Naive B cell (primary cell): ENCODE measurements at regions not wholly inside any gene's neighbourhood (a gene's known extent, or its start where the extent isn't known, plus 50 kb on each side); places are given as distances from the start of the nearest gene placed in this dataset.
A peak's percentile ranks its signal among the peaks of the same experiment; 100 is the strongest.

Experiments used
- ATAC-seq, 2 donors: fragments of 150-1000 bp; cut with Tn5 transposase; 2 replicates each; pipeline ENCODE4 v1.10.0; 2021; ENCODE audit warnings: low read depth in 2 of 2, mild to moderate bottlenecking in 2 of 2, moderate library complexity in 2 of 2
- DNase-seq: peaks from one replicate; pipeline ENCODE4 v3.0.0; 2022
- H3K27ac Mint-ChIP-seq, 6 donors: one replicate each; pipeline ENCODE4 v1.8.0; 2020 to 2022; ENCODE audit warnings: mild to moderate bottlenecking in 6 of 6, mixed read lengths in 6 of 6, moderate library complexity in 5 of 6, inconsistent platforms in 2 of 6
- H3K27me3 Mint-ChIP-seq, 3 donors: one replicate each; pipeline ENCODE4 v1.8.0; 2021 to 2022; ENCODE audit warnings: mixed read lengths in 3 of 3, mild to moderate bottlenecking in 1 of 3
- H3K36me3 Mint-ChIP-seq, 2 donors: one replicate each; pipeline ENCODE4 v1.8.0; 2020 to 2022; ENCODE audit warnings: mixed read lengths in 2 of 2, inconsistent platforms in 1 of 2, mild to moderate bottlenecking in 1 of 2
- H3K4me1 Mint-ChIP-seq, 3 donors: one replicate each; pipeline ENCODE4 v1.8.0; 2020 to 2022; ENCODE audit warnings: mixed read lengths in 3 of 3, inconsistent platforms in 1 of 3, mild to moderate bottlenecking in 1 of 3, moderate library complexity in 1 of 3
- H3K4me3 Mint-ChIP-seq, 8 donors: one replicate each; pipeline ENCODE4 v1.8.0; 2020 to 2022; ENCODE audit warnings: mild to moderate bottlenecking in 8 of 8, mixed read lengths in 8 of 8, moderate library complexity in 8 of 8, inconsistent platforms in 2 of 8
- H3K9me3 Mint-ChIP-seq, 7 donors: one replicate each; pipeline ENCODE4 v1.8.0; 2020 to 2022; ENCODE audit warnings: mixed read lengths in 7 of 7, mild to moderate bottlenecking in 5 of 7, inconsistent platforms in 2 of 7, moderate library complexity in 1 of 7

GRCh38 chr5:29796013-29796412 lies 1397.5 kb upstream of the CDH6 start:
- Mint-ChIP-seq H3K27ac (no peak overlapping the region), H3K36me3 (no peaks in the 10 kb centered on the region), H3K4me3 (no peak overlapping the region), H3K9me3 (peaks cover 0 to 4% (median under 1%) of the 10 kb centered on the region in 7 donors), H3K27me3 (no peaks in the 10 kb centered on the region), H3K4me1 (no peaks in the 10 kb centered on the region)
- ATAC-seq (no peak), DNase-seq (no peak)

DNA sequence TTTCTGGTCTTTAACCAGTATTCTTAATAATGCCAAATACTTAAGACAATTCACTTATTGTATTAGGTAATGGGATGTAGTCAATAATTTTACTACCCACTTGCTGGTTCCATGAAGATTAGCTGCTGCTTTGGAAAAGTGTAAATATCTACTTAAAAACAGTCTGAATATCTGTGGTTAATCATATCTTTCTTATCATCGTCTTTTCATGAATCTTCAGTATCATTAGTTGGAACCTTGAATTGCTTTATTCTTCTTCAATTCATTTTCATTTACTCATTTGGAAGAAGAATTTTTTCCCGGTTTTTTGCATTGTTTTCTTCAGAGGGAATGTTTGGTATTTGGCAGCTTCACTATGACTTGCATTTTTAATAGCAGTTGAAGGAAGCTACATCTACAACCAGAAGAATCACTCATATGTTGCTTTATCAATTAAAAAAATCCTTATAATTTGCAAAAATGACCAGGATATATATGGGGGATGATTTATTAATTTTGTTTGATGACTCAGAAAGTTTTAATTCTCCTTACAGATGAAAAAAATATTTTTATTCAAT lies 1398.3 kb upstream of the CDH6 start:
- H3K36me3 Mint-ChIP-seq = no peaks in the 10 kb centered on the region
- no peaks in the 10 kb centered on the region for H3K27me3 Mint-ChIP-seq
- DNase-seq (no peak), ATAC-seq (no peak)
- H3K4me1 Mint-ChIP-seq = no peaks in the 10 kb centered on the region
- peaks cover 0 to 3% (median 0%) of the 10 kb centered on the region in 7 donors for H3K9me3 Mint-ChIP-seq
- no peak overlapping the region for H3K27ac Mint-ChIP-seq
- no peak overlapping the region for H3K4me3 Mint-ChIP-seq

- H3K27ac Mint-ChIP-seq = no peak overlapping the region
- H3K4me3 Mint-ChIP-seq = no peak overlapping the region
- no peak for DNase-seq
- no peaks in the 10 kb centered on the region for H3K36me3 Mint-ChIP-seq
- peaks cover 0 to 3% (median 0%) of the 10 kb centered on the region in 7 donors for H3K9me3 Mint-ChIP-seq
- H3K27me3 Mint-ChIP-seq = no peaks in the 10 kb centered on the region
- no peak for ATAC-seq
- H3K4me1 Mint-ChIP-seq = no peaks in the 10 kb centered on the region
Measured at GRCh38 chr5:29794141-29794787, 1399.2 kb upstream of the CDH6 start.

- Mint-ChIP-seq H3K27me3 (no peaks in the 10 kb centered on the region), H3K4me3 (no peak overlapping the region), H3K9me3 (peaks cover 0 to 17% (median 5%) of the 10 kb centered on the region in 7 donors), H3K27ac (no peak overlapping the region), H3K36me3 (no peaks in the 10 kb centered on the region), H3K4me1 (no peaks in the 10 kb centered on the region)
- no peak for DNase-seq
- no peak for ATAC-seq
Measured at GRCh38 chr5:29790281-29790680, 1403.2 kb upstream of the CDH6 start.

GRCh38 chr5:29780401-29780800 lies 1413.1 kb upstream of the CDH6 start:
- Mint-ChIP-seq H3K27me3 (no peaks in the 10 kb centered on the region), H3K9me3 (peaks cover 0 to 7% (median 3%) of the 10 kb centered on the region in 7 donors)

GRCh38 chr5:29779141-29779540 lies 1414.3 kb upstream of the CDH6 start:
- Mint-ChIP-seq H3K36me3 (no peaks in the 10 kb centered on the region), H3K27me3 (no peaks in the 10 kb centered on the region), H3K4me3 (no peak overlapping the region), H3K27ac (no peak overlapping the region), H3K4me1 (no peaks in the 10 kb centered on the region), H3K9me3 (peaks cover 0 to 5% (median 3%) of the 10 kb centered on the region in 7 donors)
- DNase-seq = no peak
- ATAC-seq = no peak

More at GRCh38 chr5:29780401-29780800, 1413.1 kb upstream of the CDH6 start:
- DNase-seq = no peak
- Mint-ChIP-seq H3K4me1 (no peaks in the 10 kb centered on the region), H3K36me3 (no peaks in the 10 kb centered on the region), H3K4me3 (no peak overlapping the region), H3K27ac (no peak overlapping the region)
- no peak for ATAC-seq

DNA sequence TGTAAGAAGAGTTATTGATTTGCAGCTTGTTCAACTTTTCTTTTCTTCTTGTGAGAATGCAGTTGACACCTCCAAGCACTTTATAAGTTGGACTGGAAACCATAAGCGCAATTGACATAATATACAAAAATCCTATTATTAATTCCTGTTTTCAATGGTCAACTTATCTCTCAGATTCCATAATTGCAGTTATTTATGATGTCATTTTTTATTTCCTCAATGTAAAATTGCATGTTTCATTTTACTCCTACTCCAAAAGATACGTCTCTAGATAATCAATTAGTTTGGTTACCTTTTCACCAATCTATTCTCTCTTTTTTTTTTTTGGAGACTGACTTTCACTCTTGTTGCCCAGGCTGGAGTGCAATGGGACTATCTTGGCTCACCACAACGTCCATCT lies 1416.1 kb upstream of the CDH6 start:
- Mint-ChIP-seq H3K36me3 (no peaks in the 10 kb centered on the region), H3K27me3 (no peaks in the 10 kb centered on the region), H3K4me1 (no peaks in the 10 kb centered on the region), H3K4me3 (no peak overlapping the region), H3K9me3 (peaks cover 0 to 9% (median 3%) of the 10 kb centered on the region in 7 donors), H3K27ac (no peak overlapping the region)
- ATAC-seq (no peak), DNase-seq (no peak)

DNA sequence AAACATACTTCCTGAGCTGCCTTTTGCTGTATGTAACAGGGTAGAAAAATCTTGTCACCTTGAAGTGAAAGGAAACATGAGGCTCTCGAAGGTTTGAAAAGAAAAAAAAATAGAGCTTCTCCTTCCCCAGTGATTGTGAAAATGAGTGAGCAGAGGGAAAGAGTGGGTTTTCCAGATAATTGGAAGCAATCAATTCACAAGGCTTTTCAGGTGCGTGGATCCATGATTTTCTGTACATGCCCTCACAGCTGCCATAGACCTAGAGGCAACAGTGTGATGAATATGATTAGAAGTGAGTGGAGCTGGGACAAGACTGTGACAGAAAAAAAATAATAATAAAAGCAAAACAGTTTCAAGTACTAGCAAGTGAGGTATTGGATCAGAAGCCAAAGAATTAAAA lies 1422.5 kb upstream of the CDH6 start:
- Mint-ChIP-seq H3K9me3 (peaks cover 0 to 8% (median 2%) of the 10 kb centered on the region in 7 donors), H3K27ac (peak overlapping the region in 1 of 6 donors; percentile 59), H3K4me3 (no peak overlapping the region), H3K27me3 (no peaks in the 10 kb centered on the region), H3K36me3 (no peaks in the 10 kb centered on the region), H3K4me1 (no peaks in the 10 kb centered on the region)
- no peak for ATAC-seq
- DNase-seq = no peak

DNA sequence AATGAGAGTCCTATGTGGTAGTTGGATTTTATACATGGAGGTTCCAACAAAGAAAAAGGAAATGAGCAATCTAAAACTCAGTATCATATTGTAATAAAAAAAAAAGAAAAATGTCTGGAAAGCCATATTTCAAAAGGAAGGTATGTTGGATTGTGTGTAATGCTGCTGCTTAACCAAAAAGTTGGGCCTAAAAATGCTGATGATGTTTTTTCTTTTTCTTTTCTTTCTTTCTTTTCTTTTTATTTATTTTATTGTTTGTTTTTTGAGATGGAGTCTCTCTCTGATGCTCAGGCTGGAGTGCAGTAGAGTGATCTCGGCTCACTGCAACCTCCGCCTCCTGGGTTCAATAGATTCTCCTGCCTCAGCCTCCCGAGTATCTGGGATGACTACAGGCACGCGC lies 1424.0 kb upstream of the CDH6 start:
- H3K9me3 Mint-ChIP-seq = peaks cover 0 to 8% (median 2%) of the 10 kb centered on the region in 7 donors

GRCh38 chr5:29758986-29759421 lies 1434.5 kb upstream of the CDH6 start:
- no peaks in the 10 kb centered on the region for H3K36me3 Mint-ChIP-seq
- no peaks in the 10 kb centered on the region for H3K27me3 Mint-ChIP-seq
- ATAC-seq = no peak
- no peak for DNase-seq
- H3K9me3 Mint-ChIP-seq = peaks cover 0 to 19% (median 7%) of the 10 kb centered on the region in 7 donors
- H3K27ac Mint-ChIP-seq = no peak overlapping the region
- H3K4me3 Mint-ChIP-seq = no peak overlapping the region
- H3K4me1 Mint-ChIP-seq = no peaks in the 10 kb centered on the region

More for the DNA sequence above, 1424.0 kb upstream of the CDH6 start:
- H3K27ac Mint-ChIP-seq = no peak overlapping the region
- H3K36me3 Mint-ChIP-seq = no peaks in the 10 kb centered on the region
- no peaks in the 10 kb centered on the region for H3K27me3 Mint-ChIP-seq
- no peak for ATAC-seq
- DNase-seq = no peak
- no peaks in the 10 kb centered on the region for H3K4me1 Mint-ChIP-seq
- no peak overlapping the region for H3K4me3 Mint-ChIP-seq

GRCh38 chr5:29750453-29750852 lies 1443.0 kb upstream of the CDH6 start:
- Mint-ChIP-seq H3K9me3 (peaks cover 0 to 16% (median 7%) of the 10 kb centered on the region in 7 donors), H3K4me1 (no peaks in the 10 kb centered on the region), H3K4me3 (no peak overlapping the region), H3K27me3 (no peaks in the 10 kb centered on the region), H3K36me3 (no peaks in the 10 kb centered on the region), H3K27ac (no peak overlapping the region)
- no peak for DNase-seq
- ATAC-seq = no peak

- no peaks in the 10 kb centered on the region for H3K36me3 Mint-ChIP-seq
Measured at GRCh38 chr5:29744618-29745017, 1448.9 kb upstream of the CDH6 start.

DNA sequence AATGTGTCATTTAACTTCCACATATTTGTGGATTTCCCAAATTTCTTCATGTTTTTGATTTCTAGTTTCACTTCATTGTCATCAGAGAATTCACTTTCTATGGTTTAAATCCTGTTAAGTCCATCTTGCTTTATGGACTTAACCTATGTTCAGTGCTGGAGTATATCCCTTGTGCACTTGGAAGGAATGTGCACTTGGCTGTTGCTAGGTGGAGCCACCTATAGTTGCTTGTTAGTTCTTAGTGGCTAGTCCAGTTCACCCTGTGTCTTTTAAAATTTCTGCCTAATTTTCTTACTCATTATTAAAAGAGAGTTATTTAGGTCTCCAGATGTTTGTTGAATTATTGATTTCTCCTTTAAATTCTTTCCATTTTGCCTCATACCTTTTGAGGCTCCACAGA lies 1472.5 kb upstream of the CDH6 start:
- DNase-seq = no peak
- H3K27me3 Mint-ChIP-seq = no peaks in the 10 kb centered on the region
- no peak overlapping the region for H3K4me3 Mint-ChIP-seq
- no peaks in the 10 kb centered on the region for H3K4me1 Mint-ChIP-seq
- no peak overlapping the region for H3K27ac Mint-ChIP-seq
- ATAC-seq = no peak
- peaks cover 0 to 11% (median 3%) of the 10 kb centered on the region in 7 donors for H3K9me3 Mint-ChIP-seq
- H3K36me3 Mint-ChIP-seq = no peaks in the 10 kb centered on the region

More at GRCh38 chr5:29744618-29745017, 1448.9 kb upstream of the CDH6 start:
- no peaks in the 10 kb centered on the region for H3K4me1 Mint-ChIP-seq
- ATAC-seq = no peak
- H3K27ac Mint-ChIP-seq = no peak overlapping the region
- no peak for DNase-seq
- H3K27me3 Mint-ChIP-seq = no peaks in the 10 kb centered on the region
- H3K9me3 Mint-ChIP-seq = peaks cover 0 to 11% (median 1%) of the 10 kb centered on the region in 7 donors
- no peak overlapping the region for H3K4me3 Mint-ChIP-seq

- no peak overlapping the region for H3K4me3 Mint-ChIP-seq
- ATAC-seq = no peak
Measured at GRCh38 chr5:29719171-29719570, 1474.3 kb upstream of the CDH6 start.

More at GRCh38 chr5:29719171-29719570, 1474.3 kb upstream of the CDH6 start:
- H3K4me1 Mint-ChIP-seq = no peaks in the 10 kb centered on the region
- H3K27me3 Mint-ChIP-seq = no peaks in the 10 kb centered on the region
- no peak for DNase-seq
- H3K36me3 Mint-ChIP-seq = no peaks in the 10 kb centered on the region
- H3K9me3 Mint-ChIP-seq = peaks cover 0 to 11% (median 3%) of the 10 kb centered on the region in 7 donors
- no peak overlapping the region for H3K27ac Mint-ChIP-seq
